NCI-H345 treated with DMSO at 0.1 percent for 48 hours (cell line): ENCODE measurements at regions not wholly inside any gene's neighbourhood (a gene's known extent, or its start where the extent isn't known, plus 50 kb on each side); places are given as distances from the start of the nearest gene placed in this dataset.

Experiments
- DNase-seq: peaks from one replicate; lab custom pipeline; 2025; ENCODE audit not compliant: unreplicated experiment; lab: John Stamatoyannopoulos, UW

GRCh38 chr18:24976502-24976901 is 375.5 kb downstream of the ZNF521 start:
- no peak for DNase-seq

- no peak for DNase-seq
Measured at GRCh38 chr18:24979235-24979634, 372.7 kb downstream of the ZNF521 start.

GRCh38 chr18:24982831-24983230 is 369.1 kb downstream of the ZNF521 start:
- DNase-seq = no peak

GRCh38 chr18:24983566-24984139 is 368.3 kb downstream of the ZNF521 start:
- DNase-seq = no peak

GRCh38 chr18:24985586-24985985 is 366.4 kb downstream of the ZNF521 start:
- DNase-seq = no peak

GRCh38 chr18:24986666-24987302 is 365.2 kb downstream of the ZNF521 start:
- DNase-seq = no peak

GRCh38 chr18:24987303-24988252 is 364.4 kb downstream of the ZNF521 start:
- DNase-seq = no peak

- DNase-seq = no peak
Measured at GRCh38 chr18:24988253-24988840, 363.6 kb downstream of the ZNF521 start.

GRCh38 chr18:24989760-24990593 is 362.0 kb downstream of the ZNF521 start:
- DNase-seq = no peak

- DNase-seq = no peak
Measured at GRCh38 chr18:24990671-24991134, 361.3 kb downstream of the ZNF521 start.

GRCh38 chr18:24991141-24992060 is 360.6 kb downstream of the ZNF521 start:
- DNase-seq = no peak

- DNase-seq = peak; percentile 41
Measured at GRCh38 chr18:24992491-24992890, 359.5 kb downstream of the ZNF521 start.

GRCh38 chr18:24993628-24994027 is 358.3 kb downstream of the ZNF521 start:
- no peak for DNase-seq

- no peak for DNase-seq
Measured at GRCh38 chr18:24995056-24995455, 356.9 kb downstream of the ZNF521 start.

GRCh38 chr18:24995755-24996154 is 356.2 kb downstream of the ZNF521 start:
- no peak for DNase-seq

- DNase-seq = no peak
Measured at GRCh38 chr18:24999650-25000267, 352.2 kb downstream of the ZNF521 start.

- no peak for DNase-seq
Measured at GRCh38 chr18:25001803-25002202, 350.2 kb downstream of the ZNF521 start.

- DNase-seq = no peak
Measured at GRCh38 chr18:25005541-25006403, 346.2 kb downstream of the ZNF521 start.
